ENCODE measurements at regions not wholly inside any gene's neighbourhood (a gene's known extent, or its start where the extent isn't known, plus 50 kb on each side); places are given as distances from the start of the nearest gene placed in this dataset.
"Not testable (repeated sequence)": the region's sequence is repeated elsewhere in the genome, so short reads cannot be mapped to it uniquely, and the experiment has no call there.

GRCh38 chr11:13154374-13154773 is 123.2 kb upstream of the BMAL1 start:
- H3K4me3 ChIP-seq (ENCODE audit: low read depth in 1 of 2, low read length in 2 of 2), result not testable (repeated sequence)

GRCh38 chr11:13160346-13160745 is 117.2 kb upstream of the BMAL1 start:
- Histone ChIP-seq H3K36me3 (ENCODE audit: insufficient read depth, low read length) (no peaks in the 10 kb centered on the region), H3K9ac (ENCODE audit: low read length) (no peak overlapping the region), H3K9me3 (ENCODE audit: low read length) (no peaks in the 10 kb centered on the region), H3K27ac (ENCODE audit: low read depth, low read length) (no peak overlapping the region), H3K4me1 (ENCODE audit: insufficient read depth, low read length) (no peaks in the 10 kb centered on the region), H3K4me3 (ENCODE audit: low read depth in 1 of 2, low read length in 2 of 2) (no peak overlapping the region), H3K27me3 (ENCODE audit: control insufficient read depth in 1 of 2, insufficient read depth in 2 of 2, low read length in 2 of 2) (no peaks in the 10 kb centered on the region)

More at GRCh38 chr11:13154374-13154773, 123.2 kb upstream of the BMAL1 start:
- not testable (repeated sequence) for H3K27ac ChIP-seq (ENCODE audit: low read depth, low read length); H3K4me1 ChIP-seq (ENCODE audit: insufficient read depth, low read length); H3K27me3 ChIP-seq (ENCODE audit: control insufficient read depth in 1 of 2, insufficient read depth in 2 of 2, low read length in 2 of 2); H3K36me3 ChIP-seq (ENCODE audit: insufficient read depth, low read length); H3K9me3 ChIP-seq (ENCODE audit: low read length); H3K9ac ChIP-seq (ENCODE audit: low read length)

- Histone ChIP-seq H3K4me1 (ENCODE audit: insufficient read depth, low read length) (no peaks in the 10 kb centered on the region), H3K27me3 (ENCODE audit: control insufficient read depth in 1 of 2, insufficient read depth in 2 of 2, low read length in 2 of 2) (no peaks in the 10 kb centered on the region), H3K4me3 (ENCODE audit: low read depth in 1 of 2, low read length in 2 of 2) (no peak overlapping the region), H3K27ac (ENCODE audit: low read depth, low read length) (no peak overlapping the region), H3K9ac (ENCODE audit: low read length) (no peak overlapping the region), H3K36me3 (ENCODE audit: insufficient read depth, low read length) (no peaks in the 10 kb centered on the region), H3K9me3 (ENCODE audit: low read length) (no peaks in the 10 kb centered on the region)
Observed at GRCh38 chr11:13160806-13161205, 116.8 kb upstream of the BMAL1 start.

GRCh38 chr11:13163158-13163557 is 114.4 kb upstream of the BMAL1 start:
- Histone ChIP-seq H3K4me1 (ENCODE audit: insufficient read depth, low read length) (no peaks in the 10 kb centered on the region), H3K4me3 (ENCODE audit: low read depth in 1 of 2, low read length in 2 of 2) (no peak overlapping the region), H3K27ac (ENCODE audit: low read depth, low read length) (no peak overlapping the region), H3K36me3 (ENCODE audit: insufficient read depth, low read length) (no peaks in the 10 kb centered on the region), H3K9ac (ENCODE audit: low read length) (no peak overlapping the region), H3K27me3 (ENCODE audit: control insufficient read depth in 1 of 2, insufficient read depth in 2 of 2, low read length in 2 of 2) (no peaks in the 10 kb centered on the region), H3K9me3 (ENCODE audit: low read length) (no peaks in the 10 kb centered on the region)

GRCh38 chr11:13166036-13166435 is 111.6 kb upstream of the BMAL1 start:
- H3K9me3 ChIP-seq (ENCODE audit: low read length), result no peaks in the 10 kb centered on the region
- H3K27me3 ChIP-seq (ENCODE audit: control insufficient read depth in 1 of 2, insufficient read depth in 2 of 2, low read length in 2 of 2), result no peaks in the 10 kb centered on the region
- no peaks in the 10 kb centered on the region for H3K36me3 ChIP-seq (ENCODE audit: insufficient read depth, low read length)
- peaks cover 4% of the 10 kb centered on the region for H3K4me1 ChIP-seq (ENCODE audit: insufficient read depth, low read length)
- H3K27ac ChIP-seq (ENCODE audit: low read depth, low read length), result no peak overlapping the region
- no peak overlapping the region for H3K9ac ChIP-seq (ENCODE audit: low read length)
- H3K4me3 ChIP-seq (ENCODE audit: low read depth in 1 of 2, low read length in 2 of 2), result no peak overlapping the region

GRCh38 chr11:13168271-13168670 is 109.3 kb upstream of the BMAL1 start:
- Histone ChIP-seq H3K27ac (ENCODE audit: low read depth, low read length) (no peak overlapping the region), H3K27me3 (ENCODE audit: control insufficient read depth in 1 of 2, insufficient read depth in 2 of 2, low read length in 2 of 2) (no peaks in the 10 kb centered on the region), H3K9ac (ENCODE audit: low read length) (no peak overlapping the region), H3K9me3 (ENCODE audit: low read length) (no peaks in the 10 kb centered on the region), H3K4me1 (ENCODE audit: insufficient read depth, low read length) (peaks cover 4% of the 10 kb centered on the region), H3K36me3 (ENCODE audit: insufficient read depth, low read length) (no peaks in the 10 kb centered on the region), H3K4me3 (ENCODE audit: low read depth in 1 of 2, low read length in 2 of 2) (no peak overlapping the region)

GRCh38 chr11:13169709-13170108 is 107.9 kb upstream of the BMAL1 start:
- Histone ChIP-seq H3K27ac (ENCODE audit: low read depth, low read length) (no peak overlapping the region), H3K9me3 (ENCODE audit: low read length) (no peaks in the 10 kb centered on the region), H3K27me3 (ENCODE audit: control insufficient read depth in 1 of 2, insufficient read depth in 2 of 2, low read length in 2 of 2) (no peaks in the 10 kb centered on the region), H3K4me1 (ENCODE audit: insufficient read depth, low read length) (peaks cover 4% of the 10 kb centered on the region), H3K9ac (ENCODE audit: low read length) (no peak overlapping the region), H3K36me3 (ENCODE audit: insufficient read depth, low read length) (no peaks in the 10 kb centered on the region), H3K4me3 (ENCODE audit: low read depth in 1 of 2, low read length in 2 of 2) (no peak overlapping the region)

GRCh38 chr11:13174090-13174489 is 103.5 kb upstream of the BMAL1 start:
- H3K4me1 ChIP-seq (ENCODE audit: insufficient read depth, low read length), result peaks cover 4% of the 10 kb centered on the region
- no peak overlapping the region for H3K4me3 ChIP-seq (ENCODE audit: low read depth in 1 of 2, low read length in 2 of 2)
- no peaks in the 10 kb centered on the region for H3K27me3 ChIP-seq (ENCODE audit: control insufficient read depth in 1 of 2, insufficient read depth in 2 of 2, low read length in 2 of 2)
- no peak overlapping the region for H3K27ac ChIP-seq (ENCODE audit: low read depth, low read length)
- no peaks in the 10 kb centered on the region for H3K36me3 ChIP-seq (ENCODE audit: insufficient read depth, low read length)
- no peaks in the 10 kb centered on the region for H3K9me3 ChIP-seq (ENCODE audit: low read length)
- no peak overlapping the region for H3K9ac ChIP-seq (ENCODE audit: low read length)

GRCh38 chr11:13183094-13183825 is 94.3 kb upstream of the BMAL1 start:
- Histone ChIP-seq H3K9me3 (ENCODE audit: low read length) (peaks cover 1% of the 10 kb centered on the region), H3K4me3 (ENCODE audit: low read depth in 1 of 2, low read length in 2 of 2) (peak overlapping the region in 1 of 2 donors; percentile 38), H3K36me3 (ENCODE audit: insufficient read depth, low read length) (no peaks in the 10 kb centered on the region), H3K27me3 (ENCODE audit: control insufficient read depth in 1 of 2, insufficient read depth in 2 of 2, low read length in 2 of 2) (no peaks in the 10 kb centered on the region), H3K27ac (ENCODE audit: low read depth, low read length) (no peak overlapping the region), H3K4me1 (ENCODE audit: insufficient read depth, low read length) (peaks cover 6% of the 10 kb centered on the region), H3K9ac (ENCODE audit: low read length) (no peak overlapping the region)

GRCh38 chr11:13183826-13184196 is 93.8 kb upstream of the BMAL1 start:
- H3K4me1 ChIP-seq (ENCODE audit: insufficient read depth, low read length), result peaks cover 6% of the 10 kb centered on the region
- H3K27me3 ChIP-seq (ENCODE audit: control insufficient read depth in 1 of 2, insufficient read depth in 2 of 2, low read length in 2 of 2), result no peaks in the 10 kb centered on the region
- H3K36me3 ChIP-seq (ENCODE audit: insufficient read depth, low read length), result no peaks in the 10 kb centered on the region
- no peak overlapping the region for H3K27ac ChIP-seq (ENCODE audit: low read depth, low read length)
- no peak overlapping the region for H3K4me3 ChIP-seq (ENCODE audit: low read depth in 1 of 2, low read length in 2 of 2)
- no peak overlapping the region for H3K9ac ChIP-seq (ENCODE audit: low read length)
- H3K9me3 ChIP-seq (ENCODE audit: low read length), result peaks cover 5% of the 10 kb centered on the region

GRCh38 chr11:13184295-13184794 is 93.2 kb upstream of the BMAL1 start:
- H3K9ac ChIP-seq (ENCODE audit: low read length), result no peak overlapping the region
- H3K27me3 ChIP-seq (ENCODE audit: control insufficient read depth in 1 of 2, insufficient read depth in 2 of 2, low read length in 2 of 2), result no peaks in the 10 kb centered on the region
- H3K36me3 ChIP-seq (ENCODE audit: insufficient read depth, low read length), result no peaks in the 10 kb centered on the region
- H3K9me3 ChIP-seq (ENCODE audit: low read length), result peaks cover 5% of the 10 kb centered on the region
- no peak overlapping the region for H3K4me3 ChIP-seq (ENCODE audit: low read depth in 1 of 2, low read length in 2 of 2)
- H3K27ac ChIP-seq (ENCODE audit: low read depth, low read length), result no peak overlapping the region
- peaks cover 6% of the 10 kb centered on the region for H3K4me1 ChIP-seq (ENCODE audit: insufficient read depth, low read length)

GRCh38 chr11:13188179-13188578 is 89.4 kb upstream of the BMAL1 start:
- Histone ChIP-seq H3K9ac (ENCODE audit: low read length) (no peak overlapping the region), H3K27me3 (ENCODE audit: control insufficient read depth in 1 of 2, insufficient read depth in 2 of 2, low read length in 2 of 2) (no peaks in the 10 kb centered on the region), H3K36me3 (ENCODE audit: insufficient read depth, low read length) (no peaks in the 10 kb centered on the region), H3K4me1 (ENCODE audit: insufficient read depth, low read length) (peaks cover 3% of the 10 kb centered on the region), H3K27ac (ENCODE audit: low read depth, low read length) (no peak overlapping the region), H3K4me3 (ENCODE audit: low read depth in 1 of 2, low read length in 2 of 2) (no peak overlapping the region), H3K9me3 (ENCODE audit: low read length) (peaks cover 5% of the 10 kb centered on the region)
